Coronary artery (tissue), 2 donors: ENCODE measurements at regions not wholly inside any gene's neighbourhood (a gene's known extent, or its start where the extent isn't known, plus 50 kb on each side); places are given as distances from the start of the nearest gene placed in this dataset.

Experiments used
- DNase-seq: peaks from one replicate; pipeline ENCODE4 v3.0.0-alpha.2; 2017; ENCODE audit warnings: low spot score
- H3K27ac ChIP-seq, 2 donors: fragments of 200-600 bp; sonication (generic); one replicate each; pipeline ENCODE4 v1.5.1; 2016 to 2019
- H3K4me3 ChIP-seq: fragments of 200-600 bp; sonication (generic); 2 replicates; pipeline ENCODE4 v1.5.1; 2016; ENCODE audit warnings: mild to moderate bottlenecking, moderate library complexity
- TF ChIP-seq, protein P1 (sequence below): fragments of 200-600 bp; sonication (generic); IDR thresholded peaks from one replicate; pipeline ENCODE4 v1.5.1; 2019; ENCODE audit warnings: antibody characterized with exemption

DNA sequence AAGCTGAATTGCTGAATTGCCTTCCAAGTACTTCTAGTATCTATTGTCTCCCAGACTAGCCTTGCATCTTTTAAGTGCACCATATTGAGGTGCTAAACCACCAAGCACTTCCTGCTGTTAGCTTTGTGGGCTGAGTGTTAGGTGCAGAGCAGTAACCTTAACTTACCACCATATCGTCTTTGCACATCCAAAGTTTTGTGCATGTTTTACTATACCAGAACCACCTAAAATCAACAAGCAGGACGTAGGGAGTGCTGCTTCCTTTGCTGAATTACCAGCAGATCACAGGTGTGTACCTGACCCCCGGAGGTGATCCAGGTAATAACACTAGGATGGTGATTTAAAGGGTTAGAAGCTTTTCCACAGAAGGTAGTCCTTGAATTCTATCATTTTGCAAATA is 359.9 kb upstream of the HNRNPA3 start:
- no peak overlapping the region for H3K27ac ChIP-seq
- no peak overlapping the region for H3K4me3 ChIP-seq
- TF ChIP-seq, protein P1, sequence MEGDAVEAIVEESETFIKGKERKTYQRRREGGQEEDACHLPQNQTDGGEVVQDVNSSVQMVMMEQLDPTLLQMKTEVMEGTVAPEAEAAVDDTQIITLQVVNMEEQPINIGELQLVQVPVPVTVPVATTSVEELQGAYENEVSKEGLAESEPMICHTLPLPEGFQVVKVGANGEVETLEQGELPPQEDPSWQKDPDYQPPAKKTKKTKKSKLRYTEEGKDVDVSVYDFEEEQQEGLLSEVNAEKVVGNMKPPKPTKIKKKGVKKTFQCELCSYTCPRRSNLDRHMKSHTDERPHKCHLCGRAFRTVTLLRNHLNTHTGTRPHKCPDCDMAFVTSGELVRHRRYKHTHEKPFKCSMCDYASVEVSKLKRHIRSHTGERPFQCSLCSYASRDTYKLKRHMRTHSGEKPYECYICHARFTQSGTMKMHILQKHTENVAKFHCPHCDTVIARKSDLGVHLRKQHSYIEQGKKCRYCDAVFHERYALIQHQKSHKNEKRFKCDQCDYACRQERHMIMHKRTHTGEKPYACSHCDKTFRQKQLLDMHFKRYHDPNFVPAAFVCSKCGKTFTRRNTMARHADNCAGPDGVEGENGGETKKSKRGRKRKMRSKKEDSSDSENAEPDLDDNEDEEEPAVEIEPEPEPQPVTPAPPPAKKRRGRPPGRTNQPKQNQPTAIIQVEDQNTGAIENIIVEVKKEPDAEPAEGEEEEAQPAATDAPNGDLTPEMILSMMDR: no peak
- no peak for DNase-seq

GRCh38 chr2:176854062-176854461 is 358.5 kb upstream of the HNRNPA3 start:
- no peak overlapping the region for H3K27ac ChIP-seq
- H3K4me3 ChIP-seq: no peak overlapping the region
- TF ChIP-seq, protein P1: no peak
- DNase-seq: no peak

DNA sequence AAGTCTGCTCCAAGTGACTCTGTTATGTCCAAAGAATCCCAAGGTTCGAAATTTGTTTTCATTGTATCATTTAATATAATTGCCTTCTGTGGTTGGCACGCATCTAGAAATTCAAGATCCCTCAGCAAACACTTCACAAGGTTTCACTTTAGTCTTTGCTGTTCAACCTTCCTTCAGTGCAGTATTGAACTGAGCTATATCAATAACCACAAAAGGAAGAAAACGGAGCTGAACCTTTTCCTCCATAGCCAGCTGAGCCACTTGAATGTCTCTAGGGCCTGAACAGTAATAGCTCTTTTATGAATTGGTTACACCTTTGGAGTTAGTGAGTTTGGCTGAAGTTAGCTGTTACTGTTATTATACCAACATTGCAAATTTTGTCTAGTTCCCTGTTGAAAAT is 357.7 kb upstream of the HNRNPA3 start:
- no peak for DNase-seq
- no peak overlapping the region for H3K4me3 ChIP-seq
- TF ChIP-seq, protein P1: no peak
- no peak overlapping the region for H3K27ac ChIP-seq

- Histone ChIP-seq H3K4me3 (no peak overlapping the region), H3K27ac (no peak overlapping the region)
- TF ChIP-seq, protein P1: no peak
- DNase-seq: no peak
Observed at GRCh38 chr2:176856683-176857082, 355.9 kb upstream of the HNRNPA3 start.

DNA sequence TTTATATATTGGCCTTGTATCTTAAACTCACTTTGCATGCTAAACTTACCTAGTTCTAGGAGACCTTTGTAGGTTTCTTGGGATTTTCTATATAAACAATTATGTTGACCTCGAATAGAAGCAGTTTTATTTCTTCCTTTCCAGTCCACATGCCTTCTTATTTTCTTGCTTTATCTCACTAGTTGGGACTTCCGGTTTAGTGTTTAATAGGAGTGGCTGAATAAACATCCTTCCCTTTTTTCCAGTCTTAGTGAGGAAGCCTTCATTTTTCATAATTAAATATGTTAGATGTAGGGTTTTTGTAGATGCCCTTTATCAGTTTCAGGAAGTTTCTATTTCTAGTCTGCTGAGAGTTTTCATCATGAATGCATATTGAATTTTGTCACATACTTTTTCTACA is 347.3 kb upstream of the HNRNPA3 start:
- Histone ChIP-seq H3K27ac (no peak overlapping the region), H3K4me3 (no peak overlapping the region)
- DNase-seq: no peak
- TF ChIP-seq, protein P1: no peak

DNA sequence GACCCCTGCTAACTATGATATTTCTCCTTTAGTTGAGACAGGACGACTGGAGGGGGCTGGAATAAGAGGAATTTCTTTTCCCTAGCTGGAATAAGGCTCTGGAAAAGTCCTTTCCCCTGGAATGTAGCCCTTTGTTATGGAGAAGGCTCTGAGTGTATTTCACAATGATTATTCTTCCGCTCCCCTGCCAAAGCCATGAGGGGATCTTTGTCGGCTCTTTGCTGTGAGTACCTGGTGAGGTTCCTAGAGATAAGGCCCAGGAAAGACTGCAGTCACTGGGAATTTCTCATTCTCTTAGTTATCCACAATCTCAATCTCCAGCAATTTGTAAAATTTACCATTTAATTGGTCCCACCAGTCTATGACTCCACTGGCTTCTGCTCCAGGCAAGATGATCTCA is 340.2 kb upstream of the HNRNPA3 start:
- TF ChIP-seq, protein P1: no peak
- no peak for DNase-seq
- no peak overlapping the region for H3K27ac ChIP-seq

GRCh38 chr2:176873403-176873802 is 339.2 kb upstream of the HNRNPA3 start:
- no peak overlapping the region for H3K4me3 ChIP-seq

More for the DNA sequence above, 340.2 kb upstream of the HNRNPA3 start:
- no peak overlapping the region for H3K4me3 ChIP-seq

More at GRCh38 chr2:176873403-176873802, 339.2 kb upstream of the HNRNPA3 start:
- DNase-seq: no peak
- no peak overlapping the region for H3K27ac ChIP-seq
- TF ChIP-seq, protein P1: no peak
